ENCODE measurements at regions not wholly inside any gene's neighbourhood (a gene's known extent, or its start where the extent isn't known, plus 50 kb on each side); places are given as distances from the start of the nearest gene placed in this dataset.

DNA sequence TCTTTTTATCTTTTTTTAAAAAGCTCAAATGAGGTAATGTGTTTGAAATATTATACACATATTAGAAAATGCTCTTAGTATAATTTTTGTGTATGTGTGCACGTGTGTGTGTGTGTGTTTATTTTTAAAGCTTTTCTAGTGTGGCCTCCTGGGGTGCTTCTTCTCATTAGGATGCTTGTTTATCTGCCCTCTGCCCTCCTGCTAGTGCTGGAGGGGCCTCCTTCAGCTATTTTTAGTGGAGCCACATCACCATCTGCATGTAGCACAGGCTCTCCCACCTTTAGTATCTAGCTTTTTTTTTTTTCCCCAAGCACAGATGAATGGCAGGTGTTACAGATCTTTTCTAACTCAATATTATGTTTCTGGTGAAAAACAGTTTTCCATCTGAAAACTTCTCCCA lies 155.7 kb upstream of the TMEM229A start:
- no peaks in the 10 kb centered on the region for H3K36me3 ChIP-seq (replicated peaks in 1 of 2; ENCODE audit: control insufficient read depth in 1 of 2, insufficient read depth in 2 of 2, low read length in 2 of 2)
- no peaks in the 10 kb centered on the region for H4K20me1 ChIP-seq (ENCODE audit: insufficient read depth, low read length)
- 0% methylated on average over 1 of the region's 1 CpG for WGBS (ENCODE audit: low lambda C conversion rate)
- in situ Hi-C loops (cut with HindIII; ENCODE audit: extremely low pct_ligation_motif_present, low pct_unique_long_range_greater_than_20kb) = no loop called here
- POLR2A ChIA-PET = no interaction called here
- H3K79me2 ChIP-seq (ENCODE audit: insufficient read depth, low read length) = no peaks in the 10 kb centered on the region
- H3K9ac ChIP-seq (ENCODE audit: insufficient read depth, low read depth, low read length) = no peak overlapping the region
- BruUV-seq (replicated peaks) = no TSS peak
- H3K9me3 ChIP-seq (ENCODE audit: low read length) = no peaks in the 10 kb centered on the region
- intact Hi-C loops (cut with micrococcal nuclease; ENCODE audit: unreplicated experiment) = no loop called here
- no peak overlapping the region for H3K4me2 ChIP-seq (ENCODE audit: low read depth, low read length)
- H3K27ac ChIP-seq (ENCODE audit: extremely low read length, insufficient read depth, low read length) = no peak overlapping the region
- H3K4me1 ChIP-seq (ENCODE audit: insufficient read depth, low read length) = no peaks in the 10 kb centered on the region
- no peak overlapping the region for H3K4me3 ChIP-seq (replicated peaks in 1 of 3; ENCODE audit: insufficient read depth in 1 of 3, low read depth in 2 of 3, low read length in 3 of 3)
- no peak for TF ChIP-seq NCOR1 (IDR thresholded peaks at IDR 0.05; ENCODE audit: borderline replicate concordance, low read length)
- TF ChIP-seq BRD4 (CRISPR knock-in tag; IDR thresholded peaks at IDR 0.05) = no peak
- no peak for TF ChIP-seq ZNF124 (CRISPR knock-in tag; IDR thresholded peaks at IDR 0.05)
- no peak for TF ChIP-seq MTA3 (CRISPR knock-in tag; IDR thresholded peaks at IDR 0.05)
- TF ChIP-seq, protein P1, sequence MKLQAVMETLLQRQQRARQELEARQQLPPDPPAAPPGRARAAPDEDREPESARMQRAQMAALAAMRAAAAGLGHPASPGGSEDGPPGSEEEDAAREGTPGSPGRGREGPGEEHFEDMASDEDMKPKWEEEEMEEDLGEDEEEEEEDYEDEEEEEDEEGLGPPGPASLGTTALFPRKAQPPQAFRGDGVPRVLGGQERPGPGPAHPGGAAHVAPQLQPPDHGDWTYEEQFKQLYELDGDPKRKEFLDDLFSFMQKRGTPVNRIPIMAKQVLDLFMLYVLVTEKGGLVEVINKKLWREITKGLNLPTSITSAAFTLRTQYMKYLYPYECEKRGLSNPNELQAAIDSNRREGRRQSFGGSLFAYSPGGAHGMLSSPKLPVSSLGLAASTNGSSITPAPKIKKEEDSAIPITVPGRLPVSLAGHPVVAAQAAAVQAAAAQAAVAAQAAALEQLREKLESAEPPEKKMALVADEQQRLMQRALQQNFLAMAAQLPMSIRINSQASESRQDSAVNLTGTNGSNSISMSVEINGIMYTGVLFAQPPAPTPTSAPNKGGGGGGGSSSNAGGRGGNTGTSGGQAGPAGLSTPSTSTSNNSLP (IDR thresholded peaks at IDR 0.05; ENCODE audit: low read depth, low read length) = no peak
- TF ChIP-seq, protein P2, sequence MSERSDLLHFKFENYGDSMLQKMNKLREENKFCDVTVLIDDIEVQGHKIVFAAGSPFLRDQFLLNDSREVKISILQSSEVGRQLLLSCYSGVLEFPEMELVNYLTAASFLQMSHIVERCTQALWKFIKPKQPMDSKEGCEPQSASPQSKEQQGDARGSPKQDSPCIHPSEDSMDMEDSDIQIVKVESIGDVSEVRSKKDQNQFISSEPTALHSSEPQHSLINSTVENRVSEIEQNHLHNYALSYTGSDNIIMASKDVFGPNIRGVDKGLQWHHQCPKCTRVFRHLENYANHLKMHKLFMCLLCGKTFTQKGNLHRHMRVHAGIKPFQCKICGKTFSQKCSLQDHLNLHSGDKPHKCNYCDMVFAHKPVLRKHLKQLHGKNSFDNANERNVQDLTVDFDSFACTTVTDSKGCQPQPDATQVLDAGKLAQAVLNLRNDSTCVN (CRISPR knock-in tag; IDR thresholded peaks at IDR 0.05; ENCODE audit: borderline replicate concordance) = no peak
- TF ChIP-seq ZFP37 (CRISPR knock-in tag; IDR thresholded peaks at IDR 0.05; ENCODE audit: borderline replicate concordance) = no peak
- no peak for TF ChIP-seq ZNF3 (CRISPR knock-in tag; IDR thresholded peaks at IDR 0.05)
- no peak for TF ChIP-seq POLR2AphosphoS2 (IDR thresholded peaks at IDR 0.05; ENCODE audit: low read depth, low read length)
- TF ChIP-seq MEF2D (CRISPR knock-in tag; IDR thresholded peaks at IDR 0.05) = no peak
- no peak for TF ChIP-seq POLR2A (IDR thresholded peaks at IDR 0.05; ENCODE audit: insufficient read depth in 1 of 2, low read depth in 2 of 2, low read length in 2 of 2)
- TF ChIP-seq ZNF382 (CRISPR knock-in tag; IDR thresholded peaks at IDR 0.05; ENCODE audit: borderline replicate concordance) = no peak
- no peak for TF ChIP-seq TSC22D2 (CRISPR knock-in tag; IDR thresholded peaks at IDR 0.05; ENCODE audit: borderline replicate concordance)
- no peak for TF ChIP-seq ZNF274 (CRISPR knock-in tag; IDR thresholded peaks at IDR 0.05)
- TF ChIP-seq, protein P3, sequence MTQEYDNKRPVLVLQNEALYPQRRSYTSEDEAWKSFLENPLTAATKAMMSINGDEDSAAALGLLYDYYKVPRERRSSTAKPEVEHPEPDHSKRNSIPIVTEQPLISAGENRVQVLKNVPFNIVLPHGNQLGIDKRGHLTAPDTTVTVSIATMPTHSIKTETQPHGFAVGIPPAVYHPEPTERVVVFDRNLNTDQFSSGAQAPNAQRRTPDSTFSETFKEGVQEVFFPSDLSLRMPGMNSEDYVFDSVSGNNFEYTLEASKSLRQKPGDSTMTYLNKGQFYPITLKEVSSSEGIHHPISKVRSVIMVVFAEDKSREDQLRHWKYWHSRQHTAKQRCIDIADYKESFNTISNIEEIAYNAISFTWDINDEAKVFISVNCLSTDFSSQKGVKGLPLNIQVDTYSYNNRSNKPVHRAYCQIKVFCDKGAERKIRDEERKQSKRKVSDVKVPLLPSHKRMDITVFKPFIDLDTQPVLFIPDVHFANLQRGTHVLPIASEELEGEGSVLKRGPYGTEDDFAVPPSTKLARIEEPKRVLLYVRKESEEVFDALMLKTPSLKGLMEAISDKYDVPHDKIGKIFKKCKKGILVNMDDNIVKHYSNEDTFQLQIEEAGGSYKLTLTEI (CRISPR knock-in tag; conservative IDR thresholded peaks at IDR 0.05) = no peak
- no peak for TF ChIP-seq ZNF354B (CRISPR knock-in tag; IDR thresholded peaks at IDR 0.05)
- FAIRE-seq = no peak
- CTCF ChIA-PET (ENCODE audit: low intra/inter-chr PET ratio, low total read pairs) = no interaction called here
- no peaks in the 10 kb centered on the region for H3K27me3 ChIP-seq (ENCODE audit: control insufficient read depth in 1 of 2, insufficient read depth in 2 of 2, low read length in 2 of 2)
- ATAC-seq = no peak
- H2AFZ ChIP-seq (ENCODE audit: low read length) = no peak overlapping the region
- DNase-seq (ENCODE audit: low spot score) = no peak
